Endothelial cell of umbilical vein (primary cell): ENCODE measurements at regions not wholly inside any gene's neighbourhood (a gene's known extent, or its start where the extent isn't known, plus 50 kb on each side); places are given as distances from the start of the nearest gene placed in this dataset.

Source experiments
- EZH2 ChIP-seq: IDR thresholded peaks from 2 replicates; pipeline ENCODE4 v1.6.1; 2012; ENCODE audit warnings: borderline replicate concordance, low read depth, mild to moderate bottlenecking, moderate library complexity, low read length, inconsistent platforms; ENCODE audit not compliant: severe bottlenecking
- GATA2 ChIP-seq: IDR thresholded peaks from 2 replicates; pipeline ENCODE4 v1.7.0; 2011; ENCODE audit warnings: low read depth, mild to moderate bottlenecking, moderate library complexity, mixed read lengths, low read length; ENCODE audit not compliant: insufficient read length, insufficient read depth
- JUN ChIP-seq: IDR thresholded peaks from 2 replicates; pipeline ENCODE4 v1.6.1; 2011; ENCODE audit warnings: borderline replicate concordance, low read depth; ENCODE audit not compliant: insufficient read length, insufficient read depth
- MAX ChIP-seq: IDR thresholded peaks from 2 replicates; pipeline ENCODE4 v1.6.1; 2011; ENCODE audit not compliant: insufficient read depth, insufficient read length
- POLR2A ChIP-seq: IDR thresholded peaks from 2 replicates; pipeline ENCODE4 v1.6.1; 2012; ENCODE audit warnings: low read depth, mild to moderate bottlenecking, control low read depth, low read length
- POLR2AphosphoS5 ChIP-seq: IDR thresholded peaks from 2 replicates; pipeline ENCODE4 v1.6.1; 2012; ENCODE audit warnings: low read depth, mild to moderate bottlenecking, control low read depth, low read length, moderate library complexity; ENCODE audit not compliant: insufficient read depth
- TF ChIP-seq, protein P1 (sequence below), 2 donors: IDR thresholded peaks; 1 replicate in 1 of 2; 2 replicates in 1 of 2; pipeline ENCODE4 v1.5.1; 2011; ENCODE audit warnings: low read length in 2 of 2, mild to moderate bottlenecking in 2 of 2, moderate library complexity in 2 of 2, control low read depth in 1 of 2, inconsistent platforms in 1 of 2, low read depth in 1 of 2; ENCODE audit not compliant: insufficient read depth in 1 of 2; ENCODE audit errors: extremely low read depth in 1 of 2

DNA sequence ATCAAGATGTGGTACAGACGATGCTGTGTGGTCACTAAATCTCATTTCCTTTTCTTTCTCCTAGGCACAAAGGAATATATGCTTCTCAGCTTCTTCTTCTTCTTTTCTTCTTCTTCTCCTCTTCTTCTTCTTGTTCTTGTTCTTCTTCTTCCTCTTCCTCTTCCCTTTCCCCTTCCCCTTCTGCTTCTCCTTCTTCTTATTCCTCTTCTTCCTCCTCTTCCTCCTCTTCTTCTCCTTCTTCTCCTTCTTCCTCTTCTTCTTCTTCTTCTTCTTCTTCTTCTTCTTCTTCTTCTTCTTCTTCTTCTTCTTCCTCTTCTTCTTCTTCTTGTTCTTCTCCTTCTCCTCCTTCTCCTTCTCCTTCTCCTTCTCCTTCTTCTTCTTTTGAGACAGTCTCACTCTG is 190.4 kb upstream of the DTNBP1 start:
- TF ChIP-seq JUN, result no peak
- TF ChIP-seq POLR2A, result no peak
- no peak for TF ChIP-seq MAX
- TF ChIP-seq, protein P1, sequence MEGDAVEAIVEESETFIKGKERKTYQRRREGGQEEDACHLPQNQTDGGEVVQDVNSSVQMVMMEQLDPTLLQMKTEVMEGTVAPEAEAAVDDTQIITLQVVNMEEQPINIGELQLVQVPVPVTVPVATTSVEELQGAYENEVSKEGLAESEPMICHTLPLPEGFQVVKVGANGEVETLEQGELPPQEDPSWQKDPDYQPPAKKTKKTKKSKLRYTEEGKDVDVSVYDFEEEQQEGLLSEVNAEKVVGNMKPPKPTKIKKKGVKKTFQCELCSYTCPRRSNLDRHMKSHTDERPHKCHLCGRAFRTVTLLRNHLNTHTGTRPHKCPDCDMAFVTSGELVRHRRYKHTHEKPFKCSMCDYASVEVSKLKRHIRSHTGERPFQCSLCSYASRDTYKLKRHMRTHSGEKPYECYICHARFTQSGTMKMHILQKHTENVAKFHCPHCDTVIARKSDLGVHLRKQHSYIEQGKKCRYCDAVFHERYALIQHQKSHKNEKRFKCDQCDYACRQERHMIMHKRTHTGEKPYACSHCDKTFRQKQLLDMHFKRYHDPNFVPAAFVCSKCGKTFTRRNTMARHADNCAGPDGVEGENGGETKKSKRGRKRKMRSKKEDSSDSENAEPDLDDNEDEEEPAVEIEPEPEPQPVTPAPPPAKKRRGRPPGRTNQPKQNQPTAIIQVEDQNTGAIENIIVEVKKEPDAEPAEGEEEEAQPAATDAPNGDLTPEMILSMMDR (IDR thresholded peaks at IDR 0.05; ENCODE audit: extremely low read depth in 1 of 2, insufficient read depth in 1 of 2, low read depth in 1 of 2, low read length in 2 of 2), result no peak
- no peak for TF ChIP-seq POLR2AphosphoS5
- no peak for TF ChIP-seq GATA2
- no peak for TF ChIP-seq EZH2
